AG09319 (cell line): ENCODE measurements at regions not wholly inside any gene's neighbourhood (a gene's known extent, or its start where the extent isn't known, plus 50 kb on each side); places are given as distances from the start of the nearest gene placed in this dataset.

ENCODE experiments used
- DNase-seq: peaks from one replicate; pipeline ENCODE4 v3.0.0-alpha.2; 2010; ENCODE audit warnings: low read depth; ENCODE audit errors: extremely low read depth
- CTCF ChIP-seq: IDR thresholded peaks from 2 replicates; pipeline ENCODE4 v1.5.1; 2011; ENCODE audit warnings: low read depth, mild to moderate bottlenecking, inconsistent platforms, low read length, moderate library complexity

- DNase-seq, result no peak
- TF ChIP-seq CTCF, result no peak
These were observed 123.2 kb downstream of the TRIML1 start for GRCh38 chr4:188262464-188262863.

DNA sequence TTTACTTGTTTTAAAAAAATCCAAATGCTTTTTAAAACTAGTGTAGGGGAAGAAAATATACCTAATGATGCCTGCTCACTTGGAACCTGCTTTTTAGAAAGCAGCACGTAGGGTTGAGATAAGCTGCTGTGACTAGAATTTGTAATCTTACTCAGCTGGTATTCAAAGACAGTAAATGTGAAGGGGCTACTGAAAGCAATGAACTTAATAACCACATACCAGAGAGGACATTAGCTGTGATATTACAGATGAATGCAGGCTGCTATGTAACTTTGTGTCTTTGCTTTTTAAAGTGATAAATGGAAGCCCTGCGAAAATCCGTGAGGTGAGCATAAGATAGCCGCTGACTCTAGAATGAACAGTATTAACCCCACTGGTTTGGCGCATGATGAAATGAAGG lies 124.1 kb downstream of the TRIML1 start:
- TF ChIP-seq CTCF, result no peak
- DNase-seq, result no peak

- no peak for DNase-seq
- no peak for TF ChIP-seq CTCF
These were observed 127.1 kb downstream of the TRIML1 start for GRCh38 chr4:188266386-188266785.

- DNase-seq, result no peak
- TF ChIP-seq CTCF, result no peak
These were observed 129.1 kb downstream of the TRIML1 start for GRCh38 chr4:188268131-188268908.

DNA sequence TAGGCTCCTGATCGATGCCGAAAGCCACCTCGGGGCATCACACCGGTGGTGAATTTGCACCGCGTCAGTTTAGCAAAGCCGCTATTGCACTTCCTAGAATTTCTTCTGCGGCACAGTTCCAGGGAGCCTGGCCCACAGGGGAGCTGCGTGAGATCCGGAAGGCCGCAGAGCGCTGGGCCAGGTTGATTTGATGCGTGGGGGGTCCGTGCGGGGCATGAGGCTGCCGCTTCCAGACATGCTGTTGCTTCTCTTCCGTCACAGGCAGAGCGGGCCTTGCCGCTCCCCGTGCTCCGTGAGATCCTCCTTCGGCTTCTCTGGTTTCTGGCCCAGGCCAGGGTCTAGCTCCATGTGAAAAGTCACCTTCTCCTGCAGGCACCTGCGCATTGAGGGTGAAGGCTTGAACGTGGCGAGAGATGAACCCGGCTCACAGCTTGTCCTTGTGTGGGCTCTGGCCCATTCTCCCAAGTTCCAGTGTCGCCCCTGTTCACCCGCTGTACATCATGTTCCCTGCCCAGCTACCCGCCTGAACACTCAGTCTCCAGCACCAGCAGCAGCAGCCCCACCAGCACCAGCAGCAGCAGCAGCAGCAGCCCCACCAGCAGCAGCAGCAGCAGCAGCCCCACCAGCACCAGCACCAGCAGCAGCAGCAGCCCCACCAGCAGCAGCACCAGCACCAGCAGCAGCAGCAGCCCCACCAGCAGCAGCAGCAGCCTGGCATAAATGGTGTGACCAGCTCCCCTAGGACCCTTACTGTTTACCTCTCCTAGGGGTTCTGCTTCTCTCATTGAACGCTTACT lies 131.2 kb downstream of the TRIML1 start:
- DNase-seq, result no peak
- TF ChIP-seq CTCF, result no peak

DNA sequence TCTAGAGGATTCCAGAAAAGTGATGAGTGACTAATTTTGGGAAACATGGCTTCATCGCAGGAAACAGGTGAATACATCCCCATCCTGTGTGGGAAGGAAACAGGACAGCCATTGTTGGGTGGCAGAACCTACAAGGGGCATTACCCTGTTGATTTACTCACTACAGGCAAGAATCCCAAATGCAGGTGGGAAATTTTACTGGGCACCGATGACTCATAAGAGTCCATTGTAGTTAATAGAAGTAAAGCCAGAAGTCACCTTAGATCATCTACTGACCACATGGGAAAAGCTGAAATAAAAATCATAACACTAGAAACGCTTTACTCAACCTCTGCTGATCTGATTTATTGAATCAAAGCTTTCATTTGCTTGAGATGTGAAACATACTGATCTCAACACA lies 136.4 kb downstream of the TRIML1 start:
- no peak for TF ChIP-seq CTCF
- DNase-seq, result no peak

- TF ChIP-seq CTCF, result no peak
- DNase-seq, result no peak
These were observed 139.9 kb downstream of the TRIML1 start for GRCh38 chr4:188279184-188279583.
